GM12878 (cell line): ENCODE measurements at regions not wholly inside any gene's neighbourhood (a gene's known extent, or its start where the extent isn't known, plus 50 kb on each side); places are given as distances from the start of the nearest gene placed in this dataset.

Experiments used
- ATAC-seq: fragments of 200-7000 bp; cut with Tn5 transposase; 3 replicates; pipeline ENCODE4 v1.9.1; 2020; ENCODE audit warnings: mild to moderate bottlenecking, moderate library complexity
- BruUV-seq: library from RNA; stranded (reverse); fragments of 400-500 nt; replicated peaks from 2 replicates; lab custom pipeline; 2021; lab: Mats Ljungman, UMichigan
- CTCF ChIA-PET: fragments of 300-600 bp; sonication (Branson Sonifier 250); formaldehyde crosslinking; extraction: SDS; loops from one replicate; lab custom pipeline; 2021; ENCODE audit warnings: inconsistent platforms; lab: Yijun Ruan, JAX
- POLR2A ChIA-PET: fragments of 350-600 bp; formaldehyde crosslinking; extraction: SDS; loops from one replicate; lab custom pipeline; 2021; ENCODE audit warnings: inconsistent platforms; lab: Charles Lee
- RAD21 ChIA-PET: fragments of 300-600 bp; sonication (Branson Sonifier 250); formaldehyde crosslinking; loops from one replicate; lab custom pipeline; 2023; ENCODE audit warnings: antibody characterized with exemption; ENCODE audit not compliant: unreplicated experiment; lab: Charles Lee
- SMC1A ChIA-PET: fragments of 300-600 bp; sonication (Branson Sonifier 250); formaldehyde crosslinking; loops from one replicate; lab custom pipeline; 2023; ENCODE audit not compliant: unreplicated experiment, uncharacterized antibody; lab: Charles Lee
- DNase-seq: peaks from one replicate; pipeline ENCODE4 v3.0.0-alpha.2; 2011; ENCODE audit warnings: low read depth, low spot score
- FAIRE-seq: peaks from 3 replicates; lab custom pipeline; 2011; peaks lifted over from hg19 to GRCh38; lab: Jason Lieb, UNC
- H2AFZ ChIP-seq: 2 replicates; pipeline ENCODE4 v1.6.0; 2011; ENCODE audit warnings: low read depth, low read length, control low read depth; ENCODE audit not compliant: control insufficient read depth
- H3K27ac ChIP-seq: 2 replicates; pipeline ENCODE4 v1.5.1; 2011; ENCODE audit warnings: control low read depth; ENCODE audit not compliant: control insufficient read depth, insufficient read depth
- H3K27me3 ChIP-seq, 2 experiments: replicated peaks in 1 of 2; 2 replicates each; pipeline versions ENCODE4 v1.6.0 to v1.6.1; 2011; ENCODE audit warnings: low read length in 1 of 2; ENCODE audit not compliant: control insufficient read depth in 2 of 2, insufficient read depth in 2 of 2
- H3K36me3 ChIP-seq, 2 experiments: 2 replicates each; pipeline ENCODE4 v1.5.1; 2011; ENCODE audit warnings: low read length in 1 of 2; ENCODE audit not compliant: control insufficient read depth in 2 of 2, insufficient read depth in 2 of 2
- H3K4me1 ChIP-seq: 2 replicates; pipeline ENCODE4 v1.6.1; 2011; ENCODE audit warnings: mild to moderate bottlenecking, low read length, moderate library complexity, mixed read lengths; ENCODE audit not compliant: control insufficient read depth, insufficient read depth
- H3K4me2 ChIP-seq: 2 replicates; pipeline ENCODE4 v1.6.0; 2011; ENCODE audit warnings: control low read depth; ENCODE audit not compliant: control insufficient read depth, insufficient read depth
- H3K4me3 ChIP-seq: fragments of 200-600 bp; sonication (generic); 2 replicates; pipeline ENCODE4 v1.5.1; 2016
- H3K79me2 ChIP-seq: 2 replicates; pipeline ENCODE4 v1.6.0; 2011; ENCODE audit warnings: low read length; ENCODE audit not compliant: control insufficient read depth, insufficient read depth
- H3K9ac ChIP-seq: 2 replicates; pipeline ENCODE4 v1.8.0; 2011; ENCODE audit warnings: low read length, control low read depth, mixed read lengths; ENCODE audit not compliant: control insufficient read depth, insufficient read depth
- H3K9me3 ChIP-seq: replicated peaks from 3 replicates; pipeline ENCODE4 v1.5.1; 2011; ENCODE audit warnings: mild to moderate bottlenecking, low read length; ENCODE audit not compliant: control insufficient read depth, insufficient read depth
- H4K20me1 ChIP-seq: 2 replicates; pipeline ENCODE4 v1.6.0; 2011; ENCODE audit not compliant: control insufficient read depth, insufficient read depth
- ATF7 ChIP-seq: fragments of 450-650 bp; IDR thresholded peaks from 2 replicates; pipeline ENCODE4 v1.6.1; 2016; ENCODE audit warnings: low read depth, mild to moderate bottlenecking
- CHD4 ChIP-seq: fragments of 200-600 bp; sonication (generic); IDR thresholded peaks from 2 replicates; pipeline ENCODE4 v1.6.1; 2016; ENCODE audit warnings: mild to moderate bottlenecking
- HDAC2 ChIP-seq: fragments of 200-600 bp; sonication (generic); IDR thresholded peaks from 2 replicates; pipeline ENCODE4 v1.6.1; 2017
- YY1 ChIP-seq: IDR thresholded peaks from 2 replicates; pipeline ENCODE4 v1.6.1; 2011; ENCODE audit warnings: low read depth, mild to moderate bottlenecking, low read length
- ZNF274 ChIP-seq: IDR thresholded peaks from one replicate; pipeline ENCODE4 v1.8.0; 2011; ENCODE audit not compliant: insufficient read length, insufficient read depth
- ZNF622 ChIP-seq: fragments of 450-650 bp; IDR thresholded peaks from 2 replicates; pipeline ENCODE4 v1.6.1; 2017; ENCODE audit warnings: mild to moderate bottlenecking, inconsistent platforms
- WGBS: methylation state at CpG from one replicate; pipeline ENCODE4 v1.1.6; 2016; ENCODE audit warnings: low lambda C conversion rate; ENCODE audit not compliant: insufficient replicate concordance, insufficient coverage; ENCODE audit errors: missing lambda C conversion rate; 5-methylcytosine and 5-hydroxymethylcytosine counted together
- in situ Hi-C: fragments of 300-500 bp; cut with MboI; formaldehyde crosslinking; loops from 9 replicates; pipeline ENCODE4 v1.14.3; 2018; ENCODE audit warnings: mixed read lengths
- intact Hi-C: fragments of 100-400 bp; cut with micrococcal nuclease; formaldehyde crosslinking; loops from one replicate; pipeline ENCODE4 v1.14.2; 2022; ENCODE audit not compliant: unreplicated experiment
- TF ChIP-seq, protein P1 (sequence below): fragments of 450-650 bp; IDR thresholded peaks from 2 replicates; pipeline ENCODE4 v1.6.1; 2017; ENCODE audit warnings: antibody characterized with exemption, mild to moderate bottlenecking, moderate library complexity
- TF ChIP-seq, protein P2 (sequence below): IDR thresholded peaks from 2 replicates; pipeline ENCODE4 v1.6.1; 2012; ENCODE audit warnings: improper control_type of control experiment, low read depth, low read length; ENCODE audit not compliant: insufficient replicate concordance
- TF ChIP-seq, protein P3 (sequence below): IDR thresholded peaks from 2 replicates; pipeline ENCODE4 v1.6.1; 2011; ENCODE audit warnings: mild to moderate bottlenecking, low read depth, low read length, moderate library complexity; ENCODE audit not compliant: insufficient replicate concordance
- TF ChIP-seq, protein P4 (sequence below): IDR thresholded peaks from 2 replicates; pipeline ENCODE4 v1.6.1; 2011; ENCODE audit warnings: low read depth, low read length, improper control_type of control experiment, borderline replicate concordance
- TF ChIP-seq, protein P5 (sequence below): fragments of 450-650 bp; formaldehyde crosslinking; IDR thresholded peaks from 2 replicates; pipeline ENCODE4 v1.5.0; 2022; ENCODE audit warnings: mild to moderate bottlenecking, missing genetic modification characterization

DNA sequence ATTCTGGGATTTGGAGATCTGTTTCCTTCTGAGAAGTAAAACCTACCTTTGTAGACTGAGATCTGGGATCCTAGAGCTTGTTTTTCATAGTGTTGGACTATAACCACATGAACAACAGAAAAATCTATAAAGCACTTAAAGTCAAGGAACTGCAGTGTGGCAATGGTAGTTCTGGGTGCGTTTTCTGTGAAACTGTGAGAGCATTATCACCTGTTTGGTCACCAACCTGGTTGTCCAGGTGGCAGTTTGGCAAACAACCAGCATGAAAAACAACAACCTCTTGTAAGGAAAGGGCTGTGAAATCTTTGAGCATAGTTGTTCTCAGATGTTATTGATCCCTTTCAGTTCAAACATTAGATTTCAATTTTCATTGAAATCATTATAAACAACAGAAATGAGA, 215.8 kb upstream of the CITED2 start:
- H3K4me1 ChIP-seq, result no peaks in the 10 kb centered on the region
- 50% methylated on average over 1 of the region's 1 CpG for WGBS
- H3K9ac ChIP-seq, result no peak overlapping the region
- H3K4me3 ChIP-seq, result no peak overlapping the region
- ChIA-PET POLR2A (interaction anchor here (1.1 kb wide), 1 partner anchor 13 kb away, joined by 3 read pairs; no protein-coding TSS in a partner anchor), SMC1A (interaction anchor here (0.6 to 1.5 kb wide), 5 partner anchors 12 to 221 kb away, joined by 3 to 4 read pairs (median 4); no protein-coding TSS in a partner anchor), RAD21 (no interaction called here), CTCF (no interaction called here)
- no peak overlapping the region for H3K4me2 ChIP-seq
- H3K27ac ChIP-seq, result no peak overlapping the region
- in situ Hi-C loops, result no loop called here
- intact Hi-C loops, result no loop called here
- DNase-seq, result no peak
- no peaks in the 10 kb centered on the region for H3K9me3 ChIP-seq
- no peaks in the 10 kb centered on the region for H3K79me2 ChIP-seq
- no peak overlapping the region for H2AFZ ChIP-seq
- no peaks in the 10 kb centered on the region for H3K27me3 ChIP-seq
- BruUV-seq, result no TSS peak
- no peaks in the 10 kb centered on the region for H3K36me3 ChIP-seq
- ATAC-seq, result no peak
- no peak for FAIRE-seq
- H4K20me1 ChIP-seq, result no peaks in the 10 kb centered on the region
- TF ChIP-seq, protein P1, sequence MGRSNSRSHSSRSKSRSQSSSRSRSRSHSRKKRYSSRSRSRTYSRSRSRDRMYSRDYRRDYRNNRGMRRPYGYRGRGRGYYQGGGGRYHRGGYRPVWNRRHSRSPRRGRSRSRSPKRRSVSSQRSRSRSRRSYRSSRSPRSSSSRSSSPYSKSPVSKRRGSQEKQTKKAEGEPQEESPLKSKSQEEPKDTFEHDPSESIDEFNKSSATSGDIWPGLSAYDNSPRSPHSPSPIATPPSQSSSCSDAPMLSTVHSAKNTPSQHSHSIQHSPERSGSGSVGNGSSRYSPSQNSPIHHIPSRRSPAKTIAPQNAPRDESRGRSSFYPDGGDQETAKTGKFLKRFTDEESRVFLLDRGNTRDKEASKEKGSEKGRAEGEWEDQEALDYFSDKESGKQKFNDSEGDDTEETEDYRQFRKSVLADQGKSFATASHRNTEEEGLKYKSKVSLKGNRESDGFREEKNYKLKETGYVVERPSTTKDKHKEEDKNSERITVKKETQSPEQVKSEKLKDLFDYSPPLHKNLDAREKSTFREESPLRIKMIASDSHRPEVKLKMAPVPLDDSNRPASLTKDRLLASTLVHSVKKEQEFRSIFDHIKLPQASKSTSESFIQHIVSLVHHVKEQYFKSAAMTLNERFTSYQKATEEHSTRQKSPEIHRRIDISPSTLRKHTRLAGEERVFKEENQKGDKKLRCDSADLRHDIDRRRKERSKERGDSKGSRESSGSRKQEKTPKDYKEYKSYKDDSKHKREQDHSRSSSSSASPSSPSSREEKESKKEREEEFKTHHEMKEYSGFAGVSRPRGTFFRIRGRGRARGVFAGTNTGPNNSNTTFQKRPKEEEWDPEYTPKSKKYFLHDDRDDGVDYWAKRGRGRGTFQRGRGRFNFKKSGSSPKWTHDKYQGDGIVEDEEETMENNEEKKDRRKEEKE, result no peak
- TF ChIP-seq YY1 (no peak), HDAC2 (no peak), CHD4 (no peak), ZNF622 (no peak), ZNF274 (no peak), ATF7 (no peak)
- TF ChIP-seq, protein P2, sequence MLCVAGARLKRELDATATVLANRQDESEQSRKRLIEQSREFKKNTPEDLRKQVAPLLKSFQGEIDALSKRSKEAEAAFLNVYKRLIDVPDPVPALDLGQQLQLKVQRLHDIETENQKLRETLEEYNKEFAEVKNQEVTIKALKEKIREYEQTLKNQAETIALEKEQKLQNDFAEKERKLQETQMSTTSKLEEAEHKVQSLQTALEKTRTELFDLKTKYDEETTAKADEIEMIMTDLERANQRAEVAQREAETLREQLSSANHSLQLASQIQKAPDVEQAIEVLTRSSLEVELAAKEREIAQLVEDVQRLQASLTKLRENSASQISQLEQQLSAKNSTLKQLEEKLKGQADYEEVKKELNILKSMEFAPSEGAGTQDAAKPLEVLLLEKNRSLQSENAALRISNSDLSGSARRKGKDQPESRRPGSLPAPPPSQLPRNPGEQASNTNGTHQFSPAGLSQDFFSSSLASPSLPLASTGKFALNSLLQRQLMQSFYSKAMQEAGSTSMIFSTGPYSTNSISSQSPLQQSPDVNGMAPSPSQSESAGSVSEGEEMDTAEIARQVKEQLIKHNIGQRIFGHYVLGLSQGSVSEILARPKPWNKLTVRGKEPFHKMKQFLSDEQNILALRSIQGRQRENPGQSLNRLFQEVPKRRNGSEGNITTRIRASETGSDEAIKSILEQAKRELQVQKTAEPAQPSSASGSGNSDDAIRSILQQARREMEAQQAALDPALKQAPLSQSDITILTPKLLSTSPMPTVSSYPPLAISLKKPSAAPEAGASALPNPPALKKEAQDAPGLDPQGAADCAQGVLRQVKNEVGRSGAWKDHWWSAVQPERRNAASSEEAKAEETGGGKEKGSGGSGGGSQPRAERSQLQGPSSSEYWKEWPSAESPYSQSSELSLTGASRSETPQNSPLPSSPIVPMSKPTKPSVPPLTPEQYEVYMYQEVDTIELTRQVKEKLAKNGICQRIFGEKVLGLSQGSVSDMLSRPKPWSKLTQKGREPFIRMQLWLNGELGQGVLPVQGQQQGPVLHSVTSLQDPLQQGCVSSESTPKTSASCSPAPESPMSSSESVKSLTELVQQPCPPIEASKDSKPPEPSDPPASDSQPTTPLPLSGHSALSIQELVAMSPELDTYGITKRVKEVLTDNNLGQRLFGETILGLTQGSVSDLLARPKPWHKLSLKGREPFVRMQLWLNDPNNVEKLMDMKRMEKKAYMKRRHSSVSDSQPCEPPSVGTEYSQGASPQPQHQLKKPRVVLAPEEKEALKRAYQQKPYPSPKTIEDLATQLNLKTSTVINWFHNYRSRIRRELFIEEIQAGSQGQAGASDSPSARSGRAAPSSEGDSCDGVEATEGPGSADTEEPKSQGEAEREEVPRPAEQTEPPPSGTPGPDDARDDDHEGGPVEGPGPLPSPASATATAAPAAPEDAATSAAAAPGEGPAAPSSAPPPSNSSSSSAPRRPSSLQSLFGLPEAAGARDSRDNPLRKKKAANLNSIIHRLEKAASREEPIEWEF, result no peak
- TF ChIP-seq, protein P3, sequence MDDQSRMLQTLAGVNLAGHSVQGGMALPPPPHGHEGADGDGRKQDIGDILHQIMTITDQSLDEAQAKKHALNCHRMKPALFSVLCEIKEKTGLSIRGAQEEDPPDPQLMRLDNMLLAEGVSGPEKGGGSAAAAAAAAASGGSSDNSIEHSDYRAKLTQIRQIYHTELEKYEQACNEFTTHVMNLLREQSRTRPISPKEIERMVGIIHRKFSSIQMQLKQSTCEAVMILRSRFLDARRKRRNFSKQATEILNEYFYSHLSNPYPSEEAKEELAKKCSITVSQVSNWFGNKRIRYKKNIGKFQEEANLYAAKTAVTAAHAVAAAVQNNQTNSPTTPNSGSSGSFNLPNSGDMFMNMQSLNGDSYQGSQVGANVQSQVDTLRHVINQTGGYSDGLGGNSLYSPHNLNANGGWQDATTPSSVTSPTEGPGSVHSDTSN, result no peak
- TF ChIP-seq, protein P4, sequence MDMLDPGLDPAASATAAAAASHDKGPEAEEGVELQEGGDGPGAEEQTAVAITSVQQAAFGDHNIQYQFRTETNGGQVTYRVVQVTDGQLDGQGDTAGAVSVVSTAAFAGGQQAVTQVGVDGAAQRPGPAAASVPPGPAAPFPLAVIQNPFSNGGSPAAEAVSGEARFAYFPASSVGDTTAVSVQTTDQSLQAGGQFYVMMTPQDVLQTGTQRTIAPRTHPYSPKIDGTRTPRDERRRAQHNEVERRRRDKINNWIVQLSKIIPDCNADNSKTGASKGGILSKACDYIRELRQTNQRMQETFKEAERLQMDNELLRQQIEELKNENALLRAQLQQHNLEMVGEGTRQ, result no peak
- TF ChIP-seq, protein P5, sequence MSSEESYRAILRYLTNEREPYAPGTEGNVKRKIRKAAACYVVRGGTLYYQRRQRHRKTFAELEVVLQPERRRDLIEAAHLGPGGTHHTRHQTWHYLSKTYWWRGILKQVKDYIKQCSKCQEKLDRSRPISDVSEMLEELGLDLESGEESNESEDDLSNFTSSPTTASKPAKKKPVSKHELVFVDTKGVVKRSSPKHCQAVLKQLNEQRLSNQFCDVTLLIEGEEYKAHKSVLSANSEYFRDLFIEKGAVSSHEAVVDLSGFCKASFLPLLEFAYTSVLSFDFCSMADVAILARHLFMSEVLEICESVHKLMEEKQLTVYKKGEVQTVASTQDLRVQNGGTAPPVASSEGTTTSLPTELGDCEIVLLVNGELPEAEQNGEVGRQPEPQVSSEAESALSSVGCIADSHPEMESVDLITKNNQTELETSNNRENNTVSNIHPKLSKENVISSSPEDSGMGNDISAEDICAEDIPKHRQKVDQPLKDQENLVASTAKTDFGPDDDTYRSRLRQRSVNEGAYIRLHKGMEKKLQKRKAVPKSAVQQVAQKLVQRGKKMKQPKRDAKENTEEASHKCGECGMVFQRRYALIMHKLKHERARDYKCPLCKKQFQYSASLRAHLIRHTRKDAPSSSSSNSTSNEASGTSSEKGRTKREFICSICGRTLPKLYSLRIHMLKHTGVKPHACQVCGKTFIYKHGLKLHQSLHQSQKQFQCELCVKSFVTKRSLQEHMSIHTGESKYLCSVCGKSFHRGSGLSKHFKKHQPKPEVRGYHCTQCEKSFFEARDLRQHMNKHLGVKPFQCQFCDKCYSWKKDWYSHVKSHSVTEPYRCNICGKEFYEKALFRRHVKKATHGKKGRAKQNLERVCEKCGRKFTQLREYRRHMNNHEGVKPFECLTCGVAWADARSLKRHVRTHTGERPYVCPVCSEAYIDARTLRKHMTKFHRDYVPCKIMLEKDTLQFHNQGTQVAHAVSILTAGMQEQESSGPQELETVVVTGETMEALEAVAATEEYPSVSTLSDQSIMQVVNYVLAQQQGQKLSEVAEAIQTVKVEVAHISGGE (CRISPR knock-in tag), result no peak
